Glutamatergic neuron (in vitro differentiated cells): ENCODE measurements at regions not wholly inside any gene's neighbourhood (a gene's known extent, or its start where the extent isn't known, plus 50 kb on each side); places are given as distances from the start of the nearest gene placed in this dataset.

ENCODE experiments used
- DNase-seq: peaks from one replicate; pipeline ENCODE4 v3.0.0; 2022
- H3K27ac Mint-ChIP-seq: one replicate; pipeline ENCODE4 v1.8.0; 2020; ENCODE audit warnings: mild to moderate bottlenecking, mixed read lengths, inconsistent platforms; ENCODE audit not compliant: unreplicated experiment
- H3K27me3 Mint-ChIP-seq: one replicate; pipeline ENCODE4 v1.8.0; 2020; ENCODE audit warnings: mild to moderate bottlenecking, moderate library complexity, mixed read lengths, inconsistent platforms; ENCODE audit not compliant: unreplicated experiment
- H3K36me3 Mint-ChIP-seq: one replicate; pipeline ENCODE4 v1.8.0; 2020; ENCODE audit warnings: mild to moderate bottlenecking, mixed read lengths, inconsistent platforms; ENCODE audit not compliant: unreplicated experiment
- H3K4me1 Mint-ChIP-seq: one replicate; pipeline ENCODE4 v1.8.0; 2020; ENCODE audit warnings: mild to moderate bottlenecking, low read depth, mixed read lengths, inconsistent platforms; ENCODE audit not compliant: unreplicated experiment
- H3K4me3 Mint-ChIP-seq: one replicate; pipeline ENCODE4 v1.8.0; 2020; ENCODE audit warnings: mild to moderate bottlenecking, mixed read lengths, inconsistent platforms; ENCODE audit not compliant: unreplicated experiment
- H3K9me3 Mint-ChIP-seq: one replicate; pipeline ENCODE4 v1.8.0; 2020; ENCODE audit warnings: mild to moderate bottlenecking, moderate library complexity, mixed read lengths, inconsistent platforms; ENCODE audit not compliant: unreplicated experiment
- CTCF ChIP-seq: fragments of 200-600 bp; sonication (generic); IDR thresholded peaks from one replicate; pipeline ENCODE4 v1.5.0; 2021; ENCODE audit not compliant: partially characterized antibody, unreplicated experiment

- no peak overlapping the region for H3K27ac Mint-ChIP-seq
- H3K4me1 Mint-ChIP-seq, result no peaks in the 10 kb centered on the region
- no peak for TF ChIP-seq CTCF
- no peaks in the 10 kb centered on the region for H3K36me3 Mint-ChIP-seq
- peaks cover 2% of the 10 kb centered on the region for H3K9me3 Mint-ChIP-seq
- no peak overlapping the region for H3K4me3 Mint-ChIP-seq
- H3K27me3 Mint-ChIP-seq, result no peaks in the 10 kb centered on the region
- no peak for DNase-seq
Observed at GRCh38 chr11:109088086-109088485, 333.9 kb upstream of the C11orf87 start.

- Mint-ChIP-seq H3K36me3 (no peaks in the 10 kb centered on the region), H3K4me1 (no peaks in the 10 kb centered on the region), H3K27me3 (no peaks in the 10 kb centered on the region), H3K4me3 (no peak overlapping the region), H3K9me3 (peaks cover 2% of the 10 kb centered on the region), H3K27ac (no peak overlapping the region)
- DNase-seq, result no peak
- no peak for TF ChIP-seq CTCF
Observed at GRCh38 chr11:109089144-109089543, 332.8 kb upstream of the C11orf87 start.

GRCh38 chr11:109093354-109093753 lies 328.6 kb upstream of the C11orf87 start:
- Mint-ChIP-seq H3K9me3 (no peaks in the 10 kb centered on the region), H3K27me3 (no peaks in the 10 kb centered on the region), H3K27ac (no peak overlapping the region), H3K36me3 (no peaks in the 10 kb centered on the region), H3K4me1 (no peaks in the 10 kb centered on the region), H3K4me3 (no peak overlapping the region)
- no peak for DNase-seq
- TF ChIP-seq CTCF, result no peak

GRCh38 chr11:109096266-109096665 lies 325.7 kb upstream of the C11orf87 start:
- no peaks in the 10 kb centered on the region for H3K9me3 Mint-ChIP-seq
- no peaks in the 10 kb centered on the region for H3K4me1 Mint-ChIP-seq
- no peak for TF ChIP-seq CTCF
- peaks cover 1% of the 10 kb centered on the region for H3K27me3 Mint-ChIP-seq
- no peaks in the 10 kb centered on the region for H3K36me3 Mint-ChIP-seq
- no peak overlapping the region for H3K27ac Mint-ChIP-seq
- no peak for DNase-seq
- no peak overlapping the region for H3K4me3 Mint-ChIP-seq

GRCh38 chr11:109106151-109106906 lies 315.7 kb upstream of the C11orf87 start:
- no peak for TF ChIP-seq CTCF
- Mint-ChIP-seq H3K4me3 (no peak overlapping the region), H3K27me3 (no peaks in the 10 kb centered on the region), H3K9me3 (peaks cover 2% of the 10 kb centered on the region), H3K4me1 (no peaks in the 10 kb centered on the region), H3K36me3 (no peaks in the 10 kb centered on the region), H3K27ac (no peak overlapping the region)
- no peak for DNase-seq
